Panc1 (cell line): ENCODE measurements at regions not wholly inside any gene's neighbourhood (a gene's known extent, or its start where the extent isn't known, plus 50 kb on each side); places are given as distances from the start of the nearest gene placed in this dataset.

ENCODE experiments used
- POLR2AphosphoS5 ChIP-seq: IDR thresholded peaks from 2 replicates; pipeline ENCODE4 v1.6.1; 2012; ENCODE audit warnings: mild to moderate bottlenecking, low read depth, low read length, moderate library complexity
- SIN3A ChIP-seq: IDR thresholded peaks from 2 replicates; pipeline ENCODE4 v1.6.1; 2012; ENCODE audit warnings: low read depth, mild to moderate bottlenecking, low read length, moderate library complexity, borderline replicate concordance; ENCODE audit not compliant: insufficient read depth
- TCF7L2 ChIP-seq: IDR thresholded peaks from 2 replicates; pipeline ENCODE4 v1.6.1; 2011; ENCODE audit warnings: mild to moderate bottlenecking, low read depth, low read length, inconsistent platforms
- TF ChIP-seq, protein P1 (sequence below), 2 experiments: IDR thresholded peaks; 2 replicates each; pipeline ENCODE4 v1.6.1; 2011 to 2012; ENCODE audit warnings: low read depth in 2 of 2, control low read depth in 1 of 2, low read length in 1 of 2, mild to moderate bottlenecking in 1 of 2, moderate library complexity in 1 of 2; ENCODE audit not compliant: insufficient read depth in 1 of 2
- TF ChIP-seq, protein P2 (sequence below): fragments of 450-650 bp; IDR thresholded peaks from 2 replicates; pipeline ENCODE4 v1.5.1; 2017; ENCODE audit warnings: mild to moderate bottlenecking

DNA sequence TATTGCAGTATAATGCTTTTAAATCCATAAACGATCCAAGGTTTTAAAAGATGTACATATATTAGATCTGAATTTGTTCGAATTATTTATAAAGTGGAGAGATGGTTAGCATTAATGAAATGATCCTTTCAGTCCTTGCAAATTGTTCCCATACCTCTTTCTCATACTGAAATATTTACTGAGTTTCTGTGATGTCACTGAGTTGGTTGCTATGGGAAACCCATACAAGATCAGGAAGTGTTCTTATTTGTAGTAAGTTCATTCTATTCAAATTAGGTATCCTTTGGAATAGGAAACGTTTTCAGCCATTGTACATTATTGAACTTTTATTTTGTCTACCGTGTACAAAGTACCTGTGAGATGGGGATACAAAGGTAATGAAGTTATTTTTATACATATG lies 73.2 kb upstream of the CHL1 start:
- TF ChIP-seq SIN3A: no peak
- TF ChIP-seq, protein P1, sequence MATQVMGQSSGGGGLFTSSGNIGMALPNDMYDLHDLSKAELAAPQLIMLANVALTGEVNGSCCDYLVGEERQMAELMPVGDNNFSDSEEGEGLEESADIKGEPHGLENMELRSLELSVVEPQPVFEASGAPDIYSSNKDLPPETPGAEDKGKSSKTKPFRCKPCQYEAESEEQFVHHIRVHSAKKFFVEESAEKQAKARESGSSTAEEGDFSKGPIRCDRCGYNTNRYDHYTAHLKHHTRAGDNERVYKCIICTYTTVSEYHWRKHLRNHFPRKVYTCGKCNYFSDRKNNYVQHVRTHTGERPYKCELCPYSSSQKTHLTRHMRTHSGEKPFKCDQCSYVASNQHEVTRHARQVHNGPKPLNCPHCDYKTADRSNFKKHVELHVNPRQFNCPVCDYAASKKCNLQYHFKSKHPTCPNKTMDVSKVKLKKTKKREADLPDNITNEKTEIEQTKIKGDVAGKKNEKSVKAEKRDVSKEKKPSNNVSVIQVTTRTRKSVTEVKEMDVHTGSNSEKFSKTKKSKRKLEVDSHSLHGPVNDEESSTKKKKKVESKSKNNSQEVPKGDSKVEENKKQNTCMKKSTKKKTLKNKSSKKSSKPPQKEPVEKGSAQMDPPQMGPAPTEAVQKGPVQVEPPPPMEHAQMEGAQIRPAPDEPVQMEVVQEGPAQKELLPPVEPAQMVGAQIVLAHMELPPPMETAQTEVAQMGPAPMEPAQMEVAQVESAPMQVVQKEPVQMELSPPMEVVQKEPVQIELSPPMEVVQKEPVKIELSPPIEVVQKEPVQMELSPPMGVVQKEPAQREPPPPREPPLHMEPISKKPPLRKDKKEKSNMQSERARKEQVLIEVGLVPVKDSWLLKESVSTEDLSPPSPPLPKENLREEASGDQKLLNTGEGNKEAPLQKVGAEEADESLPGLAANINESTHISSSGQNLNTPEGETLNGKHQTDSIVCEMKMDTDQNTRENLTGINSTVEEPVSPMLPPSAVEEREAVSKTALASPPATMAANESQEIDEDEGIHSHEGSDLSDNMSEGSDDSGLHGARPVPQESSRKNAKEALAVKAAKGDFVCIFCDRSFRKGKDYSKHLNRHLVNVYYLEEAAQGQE (IDR thresholded peaks at IDR 0.05; ENCODE audit: insufficient read depth in 1 of 2, low read depth in 2 of 2, low read length in 1 of 2): no peak
- TF ChIP-seq, protein P2, sequence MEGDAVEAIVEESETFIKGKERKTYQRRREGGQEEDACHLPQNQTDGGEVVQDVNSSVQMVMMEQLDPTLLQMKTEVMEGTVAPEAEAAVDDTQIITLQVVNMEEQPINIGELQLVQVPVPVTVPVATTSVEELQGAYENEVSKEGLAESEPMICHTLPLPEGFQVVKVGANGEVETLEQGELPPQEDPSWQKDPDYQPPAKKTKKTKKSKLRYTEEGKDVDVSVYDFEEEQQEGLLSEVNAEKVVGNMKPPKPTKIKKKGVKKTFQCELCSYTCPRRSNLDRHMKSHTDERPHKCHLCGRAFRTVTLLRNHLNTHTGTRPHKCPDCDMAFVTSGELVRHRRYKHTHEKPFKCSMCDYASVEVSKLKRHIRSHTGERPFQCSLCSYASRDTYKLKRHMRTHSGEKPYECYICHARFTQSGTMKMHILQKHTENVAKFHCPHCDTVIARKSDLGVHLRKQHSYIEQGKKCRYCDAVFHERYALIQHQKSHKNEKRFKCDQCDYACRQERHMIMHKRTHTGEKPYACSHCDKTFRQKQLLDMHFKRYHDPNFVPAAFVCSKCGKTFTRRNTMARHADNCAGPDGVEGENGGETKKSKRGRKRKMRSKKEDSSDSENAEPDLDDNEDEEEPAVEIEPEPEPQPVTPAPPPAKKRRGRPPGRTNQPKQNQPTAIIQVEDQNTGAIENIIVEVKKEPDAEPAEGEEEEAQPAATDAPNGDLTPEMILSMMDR: no peak
- TF ChIP-seq POLR2AphosphoS5: no peak
- TF ChIP-seq TCF7L2: no peak
